ENCODE measurements at regions not wholly inside any gene's neighbourhood (a gene's known extent, or its start where the extent isn't known, plus 50 kb on each side); places are given as distances from the start of the nearest gene placed in this dataset.

GRCh38 chr6:4677751-4678065, 98.5 kb upstream of the CDYL start:
- TF ChIP-seq REST (IDR thresholded peaks at IDR 0.05; ENCODE audit: insufficient read depth in 1 of 2, low read depth in 2 of 2, low read length in 1 of 2) = no peak
- TF ChIP-seq SIN3A (IDR thresholded peaks at IDR 0.05; ENCODE audit: borderline replicate concordance, insufficient read depth, low read depth, low read length) = no peak
- no peak for TF ChIP-seq TCF7L2 (IDR thresholded peaks at IDR 0.05; ENCODE audit: low read depth, low read length)
- TF ChIP-seq POLR2AphosphoS5 (IDR thresholded peaks at IDR 0.05; ENCODE audit: low read depth, low read length) = no peak
- no peak for TF ChIP-seq CTCF (IDR thresholded peaks at IDR 0.05)
- BruUV-seq (replicated peaks) = no TSS peak
- Histone ChIP-seq H3K9me3 (ENCODE audit: control insufficient read depth, insufficient read depth, low read depth, low read length) (no peaks in the 10 kb centered on the region), H3K27me3 (ENCODE audit: control insufficient read depth, insufficient read depth, low read length) (no peaks in the 10 kb centered on the region), H3K36me3 (ENCODE audit: control insufficient read depth, insufficient read depth, low read length) (no peaks in the 10 kb centered on the region), H3K27ac (ENCODE audit: low read length) (no peak overlapping the region), H3K4me3 (ENCODE audit: low read depth in 2 of 2, low read length in 2 of 2) (no peak overlapping the region), H3K4me1 (ENCODE audit: control insufficient read depth, insufficient read depth, low read length) (no peaks in the 10 kb centered on the region)
- ChIA-PET POLR2A (no interaction called here), CTCF (no interaction called here)
- ATAC-seq (no peak), DNase-seq (ENCODE audit: low read depth, low spot score) (no peak)
- in situ Hi-C loops (cut with HindIII; ENCODE audit: low pct_unique_long_range_greater_than_20kb, low sequenced_read_pairs) (no loop called here), intact Hi-C loops (cut with micrococcal nuclease; ENCODE audit: unreplicated experiment) (no loop called here)

- H3K4me3 ChIP-seq (ENCODE audit: low read depth in 2 of 2, low read length in 2 of 2) = no peak overlapping the region
- H3K4me1 ChIP-seq (ENCODE audit: control insufficient read depth, insufficient read depth, low read length) = no peaks in the 10 kb centered on the region
- no peak for ATAC-seq
- H3K27me3 ChIP-seq (ENCODE audit: control insufficient read depth, insufficient read depth, low read length) = no peaks in the 10 kb centered on the region
- no TSS peak for BruUV-seq (replicated peaks)
- no peaks in the 10 kb centered on the region for H3K9me3 ChIP-seq (ENCODE audit: control insufficient read depth, insufficient read depth, low read depth, low read length)
- H3K27ac ChIP-seq (ENCODE audit: low read length) = no peak overlapping the region
- DNase-seq (ENCODE audit: low read depth, low spot score) = no peak
- TF ChIP-seq SIN3A (IDR thresholded peaks at IDR 0.05; ENCODE audit: borderline replicate concordance, insufficient read depth, low read depth, low read length) = no peak
- no peak for TF ChIP-seq REST (IDR thresholded peaks at IDR 0.05; ENCODE audit: insufficient read depth in 1 of 2, low read depth in 2 of 2, low read length in 1 of 2)
- no peak for TF ChIP-seq POLR2AphosphoS5 (IDR thresholded peaks at IDR 0.05; ENCODE audit: low read depth, low read length)
- no peak for TF ChIP-seq TCF7L2 (IDR thresholded peaks at IDR 0.05; ENCODE audit: low read depth, low read length)
- no peak for TF ChIP-seq CTCF (IDR thresholded peaks at IDR 0.05)
- H3K36me3 ChIP-seq (ENCODE audit: control insufficient read depth, insufficient read depth, low read length) = no peaks in the 10 kb centered on the region
- intact Hi-C loops (cut with micrococcal nuclease; ENCODE audit: unreplicated experiment) (no loop called here), in situ Hi-C loops (cut with HindIII; ENCODE audit: low pct_unique_long_range_greater_than_20kb, low sequenced_read_pairs) (no loop called here)
- ChIA-PET POLR2A (no interaction called here), CTCF (no interaction called here)
Measured at GRCh38 chr6:4677011-4677750, 99.0 kb upstream of the CDYL start.

Data from Panc1 (cell line).